SKM-1 treated with dmso at 0.1 percent for 144 hours (cell line): ENCODE measurements at regions not wholly inside any gene's neighbourhood (a gene's known extent, or its start where the extent isn't known, plus 50 kb on each side); places are given as distances from the start of the nearest gene placed in this dataset.

Experiments used
- DNase-seq: peaks from one replicate; lab custom pipeline; 2025; ENCODE audit not compliant: unreplicated experiment; lab: John Stamatoyannopoulos, UW

DNA sequence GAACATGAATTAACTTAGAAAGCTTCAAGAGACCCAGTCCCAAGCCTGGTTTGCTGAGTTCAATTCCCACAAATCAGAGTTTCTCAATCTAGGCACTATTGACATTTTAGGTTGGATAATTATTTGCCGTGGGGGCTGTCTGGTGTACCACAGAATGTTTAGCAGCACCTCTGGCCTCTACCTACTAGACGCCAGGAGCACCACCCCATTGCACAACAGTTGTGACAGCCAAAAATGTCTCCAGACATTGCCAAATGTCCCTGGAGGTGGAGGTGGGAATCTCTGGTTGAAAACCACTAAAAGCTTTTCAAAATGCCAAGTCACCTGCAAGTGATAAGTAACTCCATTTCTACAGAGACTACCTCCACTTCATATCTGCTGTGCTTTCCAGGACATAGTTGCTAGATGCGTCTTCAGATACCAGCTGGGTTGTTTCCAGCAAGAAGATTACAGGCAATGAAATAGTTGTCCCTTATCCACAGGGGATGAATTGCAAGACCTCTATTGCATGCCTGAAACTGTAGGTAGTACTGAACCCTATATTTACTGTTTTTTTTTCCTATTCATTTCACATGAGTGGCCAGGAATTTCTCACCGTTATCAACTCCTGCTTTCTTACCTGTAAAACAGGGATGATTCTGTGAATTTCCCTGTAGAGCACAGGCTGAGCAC is 554.3 kb downstream of the ZEB2 start:
- DNase-seq: no peak

DNA sequence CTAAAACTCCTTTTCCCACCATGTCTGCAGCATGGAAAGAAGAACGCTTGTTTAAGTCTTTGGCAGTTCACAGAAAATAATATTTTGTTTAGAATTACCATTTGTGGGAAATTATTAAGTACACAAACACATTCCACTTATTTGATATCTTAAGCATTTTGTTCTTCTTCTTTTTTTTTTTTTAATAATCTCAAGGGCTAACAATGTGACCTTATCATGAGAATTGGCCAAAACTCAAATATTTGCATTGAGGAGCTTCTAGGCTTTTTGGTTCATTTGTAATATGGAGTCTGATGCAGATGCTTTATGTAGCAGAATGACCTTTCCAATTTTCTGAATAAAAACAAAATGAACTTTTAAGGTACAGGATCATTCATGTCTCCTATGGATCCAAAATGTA is 555.0 kb downstream of the ZEB2 start:
- DNase-seq: no peak

DNA sequence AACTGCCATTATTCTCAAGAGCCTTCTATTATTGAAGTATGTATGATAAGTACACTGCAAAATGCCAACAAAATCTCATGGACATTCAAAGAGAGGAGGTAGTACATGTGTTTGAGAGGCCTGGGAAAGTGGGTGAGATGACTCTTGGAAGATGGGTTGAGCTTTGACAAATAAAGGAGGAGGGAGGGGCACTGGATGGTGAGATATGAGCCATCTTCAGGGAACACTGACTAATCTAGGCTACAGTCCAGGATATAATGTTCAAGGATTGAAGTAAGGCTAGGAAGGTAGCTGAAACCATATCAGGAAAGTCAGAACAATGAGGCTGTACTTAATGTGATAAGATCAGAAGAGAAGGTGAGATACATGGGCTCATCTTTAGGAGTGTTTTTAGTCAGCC is 559.7 kb downstream of the ZEB2 start:
- DNase-seq: no peak

- DNase-seq: no peak
Observed at GRCh38 chr2:143957321-143957720, 562.6 kb downstream of the ZEB2 start.

DNA sequence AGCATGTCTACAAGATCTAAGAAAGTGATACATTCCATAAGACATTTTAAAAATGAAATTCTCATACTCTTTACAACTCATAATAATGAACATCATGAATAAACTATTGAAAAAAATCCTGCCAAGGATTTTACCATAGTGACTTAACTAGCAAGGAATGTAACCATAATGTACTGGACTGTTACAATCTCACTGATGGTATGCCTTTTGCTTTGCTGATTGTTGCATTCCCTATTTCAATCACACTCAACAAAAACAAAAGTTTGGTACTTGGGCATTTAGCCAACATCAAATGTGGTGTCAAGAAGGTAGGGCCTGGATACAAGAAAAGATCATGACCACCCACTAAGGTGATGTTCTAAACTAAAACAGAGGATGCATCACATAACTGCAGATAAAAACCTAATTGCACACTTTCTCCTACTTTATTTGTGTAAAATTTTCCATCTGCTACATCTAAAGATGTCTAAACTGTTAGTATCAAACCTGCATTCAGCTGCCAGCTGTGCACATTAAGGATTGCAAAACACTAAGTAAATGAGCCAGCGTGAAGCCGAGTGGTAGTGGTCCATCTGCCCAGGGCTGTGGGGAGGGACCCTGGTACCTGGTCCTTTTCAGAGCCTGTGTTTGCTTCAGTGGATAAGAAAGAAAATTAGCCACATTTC is 564.4 kb downstream of the ZEB2 start:
- no peak for DNase-seq

DNA sequence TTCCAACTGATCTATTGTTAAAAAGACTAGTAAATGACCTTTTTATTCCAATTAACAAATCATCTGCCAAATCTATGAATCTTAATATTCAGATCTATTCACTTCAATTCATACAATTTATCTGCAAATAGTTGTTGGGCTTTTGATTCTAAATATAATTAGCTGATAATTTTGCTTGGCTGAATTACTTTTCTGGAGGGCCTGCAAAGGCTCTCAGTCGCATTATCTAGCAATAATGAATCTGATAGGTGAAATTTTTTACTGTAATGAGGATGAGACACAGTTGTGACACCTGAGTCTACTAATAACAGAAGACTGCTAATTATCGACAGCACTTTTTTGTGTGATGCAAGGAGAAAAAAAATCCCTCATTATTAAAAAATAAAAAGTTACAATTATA is 565.1 kb downstream of the ZEB2 start:
- DNase-seq: no peak

DNA sequence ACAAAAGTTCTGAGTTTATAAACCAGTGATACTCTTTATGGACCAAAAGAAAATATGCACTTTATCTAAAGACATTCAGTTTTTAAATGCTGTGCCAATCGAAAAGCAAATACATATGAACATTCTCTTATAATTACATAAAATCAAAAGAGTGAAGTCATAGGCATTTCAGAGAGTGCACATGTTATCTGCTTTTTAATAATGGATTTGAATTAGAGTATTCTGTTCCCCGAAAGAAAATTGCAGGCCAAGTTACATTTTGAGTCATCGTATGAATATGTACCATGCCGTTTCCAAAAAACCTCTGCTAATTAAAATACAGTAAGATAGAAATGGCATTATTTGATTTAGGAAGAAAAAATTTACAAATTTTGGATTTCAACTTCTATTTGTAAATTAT is 565.7 kb downstream of the ZEB2 start:
- DNase-seq: no peak

GRCh38 chr2:143953451-143954030 is 566.4 kb downstream of the ZEB2 start:
- DNase-seq: no peak

DNA sequence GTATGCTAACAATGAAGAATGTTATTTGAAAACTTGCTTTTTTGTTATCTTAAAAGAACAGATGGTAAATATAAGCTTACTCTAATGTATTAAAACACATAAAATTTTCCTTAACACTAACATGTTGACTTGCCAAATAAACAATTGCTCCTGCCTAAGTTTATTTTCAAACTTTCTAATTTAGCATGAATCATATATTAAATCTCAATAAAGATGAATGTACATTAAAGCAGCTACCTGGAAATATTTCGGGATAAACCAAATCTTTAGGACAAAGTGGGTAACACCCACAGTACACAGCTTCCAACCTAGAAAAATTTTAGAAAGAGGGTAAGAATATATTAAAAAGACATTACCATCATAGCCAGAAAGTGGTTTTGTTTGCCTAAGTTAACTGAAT is 567.4 kb downstream of the ZEB2 start:
- DNase-seq: no peak

- no peak for DNase-seq
Observed at GRCh38 chr2:143950704-143951103, 569.2 kb downstream of the ZEB2 start.

DNA sequence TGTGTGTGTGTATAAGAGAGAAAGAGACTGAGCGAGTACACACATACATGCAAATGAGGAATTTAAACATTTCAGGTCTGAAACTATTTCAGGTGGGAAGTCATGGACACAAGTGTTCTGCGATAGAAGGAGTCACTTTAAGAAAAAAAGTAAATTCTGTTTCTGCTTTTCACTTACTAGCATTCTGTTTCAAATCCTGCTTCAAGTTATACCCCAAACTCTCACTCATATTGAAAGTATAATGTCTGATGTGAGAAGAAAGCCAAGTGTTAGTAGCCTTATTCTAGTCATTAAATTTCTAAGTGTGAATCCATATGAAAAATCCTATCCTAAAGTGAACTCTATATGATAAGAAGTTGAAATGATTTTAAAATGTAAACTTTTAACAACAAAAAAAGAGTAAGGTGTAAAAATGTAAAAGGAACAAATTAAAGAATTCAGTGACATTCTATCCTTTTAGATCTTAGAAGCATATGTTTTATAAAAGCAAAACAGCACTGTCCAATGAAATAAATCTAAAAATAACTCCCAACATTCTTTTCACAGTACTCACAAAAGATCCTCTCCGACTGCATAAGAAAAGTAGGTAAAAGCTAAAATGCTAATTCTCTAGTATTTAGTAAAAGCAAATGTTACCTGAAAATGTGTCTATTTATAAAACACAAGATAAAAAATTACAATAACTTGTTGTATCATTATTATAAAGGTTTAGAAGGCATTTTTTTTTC is 570.6 kb downstream of the ZEB2 start:
- DNase-seq: no peak

DNA sequence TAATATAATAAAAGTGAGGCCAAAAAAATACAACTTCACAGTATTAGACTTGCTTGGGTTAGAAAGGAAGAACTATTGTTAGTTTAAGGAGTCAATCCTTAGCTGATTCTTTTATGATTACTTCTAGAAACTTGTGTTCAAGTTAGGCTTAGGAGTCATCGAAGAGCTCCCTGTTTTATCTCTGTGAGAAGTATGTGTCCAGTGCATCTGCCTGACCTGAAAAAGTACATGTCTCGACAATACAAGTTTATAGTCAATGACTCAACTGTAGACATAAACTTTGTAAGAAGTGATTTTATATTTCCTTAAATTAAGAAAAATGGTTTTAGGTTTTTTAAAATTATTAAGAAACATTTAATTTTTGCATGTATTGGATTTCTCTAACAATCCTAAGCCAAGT is 571.2 kb downstream of the ZEB2 start:
- DNase-seq: no peak

- peak; percentile 100 for DNase-seq
Observed at GRCh38 chr2:143946436-143947391, 573.2 kb downstream of the ZEB2 start.

GRCh38 chr2:143942486-143942885 is 577.4 kb downstream of the ZEB2 start:
- peak; percentile 41 for DNase-seq

- no peak for DNase-seq
Observed at GRCh38 chr2:143940720-143941119, 579.2 kb downstream of the ZEB2 start.

DNA sequence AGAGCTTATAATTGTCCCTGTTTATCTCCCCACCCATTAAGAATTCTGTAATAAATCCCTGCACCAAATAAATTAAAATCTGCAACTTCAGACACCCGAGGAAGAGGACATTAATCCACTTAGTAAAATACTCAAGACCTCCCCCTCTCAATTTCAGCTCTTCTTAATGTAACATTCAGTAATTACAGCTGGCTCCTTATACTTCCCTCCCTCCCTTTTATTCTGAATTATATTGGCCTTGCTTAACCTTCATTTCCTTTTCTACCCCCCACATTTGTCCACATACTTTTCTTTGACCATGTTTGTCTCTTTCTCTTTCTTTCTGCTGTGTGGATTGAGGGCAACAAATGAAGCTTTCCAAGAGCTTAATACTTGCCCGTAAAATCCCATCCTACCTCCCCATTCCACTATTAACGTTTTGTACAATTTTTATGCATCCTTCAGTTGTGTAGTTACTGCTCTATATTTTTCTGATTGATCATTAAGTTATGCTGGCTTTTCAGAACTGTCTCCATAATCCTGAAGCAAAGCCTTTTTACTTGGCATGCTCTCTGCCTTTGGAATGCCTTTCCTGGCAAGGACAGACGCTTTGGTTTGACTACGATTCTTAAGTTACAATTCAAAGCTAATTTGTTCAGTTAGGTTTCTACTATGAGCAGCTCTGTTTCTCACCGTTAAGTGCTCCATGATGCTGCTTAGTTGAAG is 580.1 kb downstream of the ZEB2 start:
- no peak for DNase-seq

- no peak for DNase-seq
Observed at GRCh38 chr2:143937723-143938350, 582.1 kb downstream of the ZEB2 start.

GRCh38 chr2:143936848-143937722 is 582.8 kb downstream of the ZEB2 start:
- no peak for DNase-seq

DNA sequence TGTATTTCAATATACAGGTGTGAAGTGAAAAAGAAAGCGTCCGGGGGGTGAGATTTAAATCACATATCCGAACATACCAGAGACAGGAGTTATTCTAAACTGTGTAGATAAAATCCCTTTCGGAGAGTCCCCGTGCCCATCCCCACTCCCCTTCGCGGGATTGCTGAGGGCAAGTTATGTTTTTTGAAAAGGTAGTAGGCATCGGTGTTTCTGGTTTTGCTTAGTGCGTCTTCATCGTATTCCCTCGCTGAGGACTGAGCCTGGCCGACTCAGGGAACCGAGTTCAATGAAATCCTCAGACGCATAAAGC is 583.4 kb downstream of the ZEB2 start:
- no peak for DNase-seq
